ENCODE measurements at regions not wholly inside any gene's neighbourhood (a gene's known extent, or its start where the extent isn't known, plus 50 kb on each side); places are given as distances from the start of the nearest gene placed in this dataset.

- TF ChIP-seq MAX (IDR thresholded peaks at IDR 0.05; ENCODE audit: low read depth, low read length) (no peak), POLR2A (IDR thresholded peaks at IDR 0.05; ENCODE audit: extremely low read depth, insufficient read length) (no peak)
- TF ChIP-seq, protein P1, sequence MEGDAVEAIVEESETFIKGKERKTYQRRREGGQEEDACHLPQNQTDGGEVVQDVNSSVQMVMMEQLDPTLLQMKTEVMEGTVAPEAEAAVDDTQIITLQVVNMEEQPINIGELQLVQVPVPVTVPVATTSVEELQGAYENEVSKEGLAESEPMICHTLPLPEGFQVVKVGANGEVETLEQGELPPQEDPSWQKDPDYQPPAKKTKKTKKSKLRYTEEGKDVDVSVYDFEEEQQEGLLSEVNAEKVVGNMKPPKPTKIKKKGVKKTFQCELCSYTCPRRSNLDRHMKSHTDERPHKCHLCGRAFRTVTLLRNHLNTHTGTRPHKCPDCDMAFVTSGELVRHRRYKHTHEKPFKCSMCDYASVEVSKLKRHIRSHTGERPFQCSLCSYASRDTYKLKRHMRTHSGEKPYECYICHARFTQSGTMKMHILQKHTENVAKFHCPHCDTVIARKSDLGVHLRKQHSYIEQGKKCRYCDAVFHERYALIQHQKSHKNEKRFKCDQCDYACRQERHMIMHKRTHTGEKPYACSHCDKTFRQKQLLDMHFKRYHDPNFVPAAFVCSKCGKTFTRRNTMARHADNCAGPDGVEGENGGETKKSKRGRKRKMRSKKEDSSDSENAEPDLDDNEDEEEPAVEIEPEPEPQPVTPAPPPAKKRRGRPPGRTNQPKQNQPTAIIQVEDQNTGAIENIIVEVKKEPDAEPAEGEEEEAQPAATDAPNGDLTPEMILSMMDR (IDR thresholded peaks at IDR 0.05; ENCODE audit: low read depth, low read length): no peak
These were observed 289.9 kb downstream of the SHOX2 start for GRCh38 chr3:157816296-157816695.
